Endometrium (tissue), 2 donors: ENCODE measurements at regions not wholly inside any gene's neighbourhood (a gene's known extent, or its start where the extent isn't known, plus 50 kb on each side); places are given as distances from the start of the nearest gene placed in this dataset.
"Not testable (repeated sequence)": the region's sequence is repeated elsewhere in the genome, so short reads cannot be mapped to it uniquely, and the experiment has no call there.

Source experiments
- FAIRE-seq: peaks from 2 replicates; lab custom pipeline; 2012; peaks lifted over from hg19 to GRCh38; lab: Jason Lieb, UNC
- donor health status: control.
- donor health status: control.

DNA sequence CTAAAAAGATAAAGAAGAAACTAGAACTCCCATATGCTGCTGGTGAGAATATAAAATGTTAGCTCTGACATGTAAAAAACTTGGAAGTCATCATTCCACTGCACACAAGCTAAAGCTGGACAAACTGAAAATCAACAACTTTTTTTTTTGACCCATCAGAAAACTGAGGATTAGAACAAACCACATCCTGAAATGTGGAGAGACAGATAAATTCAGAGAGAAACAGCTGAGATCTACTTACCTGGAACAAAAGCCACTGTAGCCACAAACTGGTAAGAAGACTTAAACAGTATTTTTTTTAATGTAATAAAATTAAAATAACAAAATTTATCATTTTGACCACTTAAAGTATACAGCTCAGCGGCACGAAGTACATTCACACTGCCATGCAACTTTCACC is 408.5 kb upstream of the RGS17 start:
- FAIRE-seq = no peak

DNA sequence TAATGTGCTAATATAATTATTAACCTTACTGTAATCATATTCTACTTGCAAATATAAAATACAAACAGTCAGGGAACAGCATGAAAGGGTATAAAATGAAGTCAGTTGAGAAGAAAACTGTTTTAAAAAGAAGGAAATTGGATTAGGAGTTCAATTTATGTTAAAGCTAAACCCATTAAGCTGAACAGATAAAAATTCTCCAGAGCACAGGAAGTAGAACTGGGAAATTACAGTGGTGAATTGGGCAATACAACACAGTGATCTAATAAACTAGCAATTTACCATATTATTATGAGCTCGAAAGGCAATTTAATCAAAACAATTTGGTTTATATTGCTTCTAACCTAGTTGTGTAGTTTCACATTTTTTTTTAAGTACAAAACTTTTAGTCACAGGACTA is 407.4 kb upstream of the RGS17 start:
- no peak for FAIRE-seq

DNA sequence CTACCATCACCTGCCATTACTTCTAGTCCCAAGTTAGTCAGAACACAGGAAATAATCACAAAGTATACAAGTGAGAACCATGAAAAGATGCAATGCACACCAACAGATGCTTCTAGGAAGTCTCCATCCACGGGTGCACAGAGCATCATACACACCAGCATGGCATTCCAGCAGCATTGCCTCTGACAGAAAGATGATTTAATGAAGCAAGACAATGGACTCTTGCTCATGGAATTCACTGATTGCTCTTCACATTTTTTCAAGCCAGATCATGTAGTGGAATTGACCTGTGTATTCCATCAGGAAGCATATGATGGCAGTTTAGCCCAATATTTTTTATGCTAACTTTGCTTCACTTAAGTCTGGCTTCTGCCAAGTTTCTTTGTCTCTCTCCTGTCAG is 406.3 kb upstream of the RGS17 start:
- no peak for FAIRE-seq

DNA sequence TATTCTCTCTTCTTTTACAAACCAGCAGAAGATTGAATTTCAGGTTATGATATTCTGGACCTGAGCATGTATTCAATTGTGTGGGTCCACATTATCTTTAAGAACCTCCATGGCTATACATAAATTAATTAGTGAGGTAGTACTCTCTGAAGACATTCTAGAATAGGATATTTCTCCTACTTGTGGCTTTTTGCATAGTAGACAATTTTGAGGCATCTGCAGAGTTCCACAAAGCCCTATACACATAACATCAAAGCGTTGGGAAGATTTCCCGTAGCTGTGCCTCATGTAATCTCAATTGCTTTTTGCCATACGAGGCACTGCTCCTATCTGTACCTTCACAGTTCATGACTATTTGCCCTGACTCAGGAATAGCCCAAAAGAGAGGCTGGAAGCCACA is 395.4 kb upstream of the RGS17 start:
- no peak for FAIRE-seq

DNA sequence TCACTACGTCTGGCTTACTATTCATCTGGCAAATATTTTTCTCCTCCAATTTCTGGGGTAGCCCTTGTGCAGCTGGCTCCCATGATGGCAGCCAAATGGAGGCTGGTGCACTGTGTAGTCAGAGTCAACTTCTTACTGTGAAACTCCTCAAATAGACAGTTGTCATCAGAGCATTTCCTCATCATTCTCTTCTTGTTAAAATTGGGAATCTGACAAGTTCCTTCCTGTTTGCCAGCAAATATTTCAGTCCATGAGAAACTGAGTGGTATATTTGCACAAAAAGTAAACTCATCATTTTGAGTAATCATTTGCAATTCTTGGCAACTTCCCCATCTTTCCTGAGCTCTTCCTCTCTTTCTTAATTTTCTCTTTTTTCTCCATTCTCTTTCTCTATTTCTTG is 394.9 kb upstream of the RGS17 start:
- no peak for FAIRE-seq

DNA sequence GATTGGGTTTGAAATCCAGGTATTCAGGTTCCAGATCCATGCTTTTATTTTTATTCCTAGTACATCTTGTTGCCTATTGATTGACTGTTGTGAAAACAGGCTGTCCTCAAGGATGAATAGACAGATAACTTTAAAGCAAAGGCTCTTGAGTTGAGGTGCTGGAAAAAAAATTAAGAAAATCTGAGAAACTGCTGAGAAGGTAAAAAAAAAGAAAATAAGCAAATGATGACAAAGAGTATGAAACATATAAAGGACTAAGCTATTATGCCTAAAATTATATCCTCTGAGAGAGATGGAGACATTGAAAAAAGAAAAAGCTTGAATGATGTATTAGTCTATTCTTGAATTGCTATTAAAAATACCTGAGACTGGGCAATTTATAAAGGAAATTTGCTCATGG is 392.3 kb upstream of the RGS17 start:
- FAIRE-seq = no peak

DNA sequence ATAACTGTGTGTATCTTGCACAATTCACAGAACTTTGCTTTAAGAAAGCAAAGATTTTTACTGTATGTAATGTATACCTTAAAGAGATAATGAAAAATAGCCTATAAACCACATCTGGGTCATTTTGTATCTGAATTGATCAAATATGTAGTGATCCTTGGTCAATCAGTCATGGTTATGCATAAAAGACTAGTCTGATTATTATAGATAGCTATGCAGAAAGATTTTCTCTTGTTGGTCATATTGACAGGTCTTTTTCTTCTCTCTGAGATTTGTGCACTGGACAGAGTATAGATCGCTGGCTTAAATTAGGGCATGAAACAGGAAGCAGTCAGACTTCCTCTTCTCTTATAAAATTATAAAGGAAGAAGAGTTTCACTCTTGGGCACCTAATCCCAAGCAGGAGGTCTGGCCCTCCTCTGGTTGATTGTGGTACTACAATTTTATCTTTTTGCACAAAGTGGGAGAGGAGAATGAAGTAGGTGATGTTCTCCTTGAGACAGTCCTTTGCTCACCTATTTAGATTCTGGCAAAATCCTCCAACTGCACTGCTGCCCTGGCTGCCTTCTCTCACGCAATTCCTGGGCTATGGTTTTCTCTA is 380.9 kb upstream of the RGS17 start:
- no peak for FAIRE-seq

DNA sequence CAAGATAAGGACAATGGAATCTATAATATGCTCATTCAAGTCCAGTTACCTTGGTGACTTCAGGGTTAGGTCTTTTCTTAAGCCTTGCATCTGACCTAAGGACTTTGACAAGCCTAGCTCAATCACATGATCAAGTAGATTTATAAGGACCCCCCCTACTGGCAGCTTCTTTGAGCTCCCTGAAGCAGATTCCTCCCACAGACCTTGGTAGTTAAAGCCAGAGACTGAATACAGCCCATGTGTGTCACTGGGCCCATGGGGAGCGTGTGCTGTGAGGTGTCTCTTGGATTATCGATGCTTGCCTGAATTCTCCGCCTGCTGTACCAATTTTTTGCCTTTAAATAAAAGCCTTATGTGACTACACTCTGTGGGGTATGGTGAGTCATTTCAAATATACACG is 372.7 kb upstream of the RGS17 start:
- no peak for FAIRE-seq

DNA sequence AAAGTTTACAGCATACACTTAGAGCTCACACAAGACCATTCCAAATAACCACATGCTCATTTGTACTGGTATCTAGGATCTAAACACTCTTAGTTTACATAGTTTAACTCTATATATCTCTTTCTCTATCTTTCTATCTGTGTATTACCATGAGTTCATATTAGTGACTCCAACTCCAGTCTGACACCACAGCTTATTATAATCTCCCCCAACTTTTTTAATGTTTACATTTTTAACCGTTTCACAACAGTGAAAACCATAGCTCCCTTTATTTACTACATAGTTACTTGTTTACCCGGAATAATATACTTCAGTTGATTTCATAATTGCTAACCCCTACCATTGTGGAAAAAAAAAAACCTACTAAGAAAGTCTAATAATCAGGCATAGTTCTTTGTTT is 362.4 kb upstream of the RGS17 start:
- FAIRE-seq = no peak

DNA sequence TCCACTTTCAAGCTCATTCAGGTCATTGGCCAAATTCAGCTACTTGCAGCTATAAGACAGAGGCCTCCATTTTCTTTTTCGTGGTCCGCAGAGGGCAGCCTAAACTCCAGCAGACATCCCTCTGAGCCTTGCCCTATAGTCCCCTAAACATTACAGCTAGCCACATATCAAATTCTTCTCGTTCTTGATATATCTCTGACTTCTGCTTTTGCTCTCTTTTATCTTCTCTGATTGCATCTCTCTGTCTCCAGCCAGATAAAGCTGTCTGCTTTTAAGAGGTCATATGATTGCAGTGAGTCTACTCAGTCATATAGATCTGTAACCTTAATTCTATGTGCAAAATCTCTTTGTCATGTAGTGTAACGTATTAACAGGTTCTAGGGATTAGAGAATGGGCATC is 358.4 kb upstream of the RGS17 start:
- FAIRE-seq = no peak

DNA sequence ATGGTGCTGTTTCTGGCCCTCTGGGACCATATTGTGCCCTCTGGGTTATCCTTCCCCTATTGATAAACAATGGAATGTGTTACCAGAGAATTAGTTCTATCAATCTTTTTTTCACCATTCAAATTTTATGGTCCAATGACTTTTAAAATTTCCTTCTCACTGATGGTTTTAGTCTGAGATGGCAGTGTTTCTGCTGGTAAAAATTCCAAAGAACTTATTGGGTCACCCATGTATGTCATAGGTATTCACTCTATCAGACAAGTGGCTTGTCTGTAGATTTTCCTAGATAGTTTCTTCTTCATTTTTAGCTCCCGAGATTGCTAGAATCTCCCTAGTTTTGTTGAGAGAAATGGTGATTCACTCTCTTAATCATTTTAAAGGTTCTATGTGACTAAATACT is 357.2 kb upstream of the RGS17 start:
- no peak for FAIRE-seq

DNA sequence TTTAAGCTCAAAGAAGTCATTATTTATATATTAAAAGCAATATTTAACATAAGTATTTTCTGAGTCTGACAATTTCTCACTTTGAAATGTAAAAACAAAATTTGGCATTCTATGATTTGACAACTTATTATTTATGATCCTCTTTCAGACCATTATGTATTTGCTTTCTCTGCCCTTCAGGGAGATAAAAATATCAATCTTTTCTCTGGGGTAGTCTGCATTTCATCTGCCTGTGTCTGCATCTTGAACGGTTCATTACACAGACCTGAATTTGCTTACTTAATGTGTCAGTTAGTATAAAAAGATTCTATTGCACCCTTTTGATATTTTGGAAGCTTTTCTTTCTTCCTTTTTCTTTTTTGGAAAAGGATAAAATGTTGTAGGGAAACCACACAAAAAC is 354.0 kb upstream of the RGS17 start:
- no peak for FAIRE-seq

DNA sequence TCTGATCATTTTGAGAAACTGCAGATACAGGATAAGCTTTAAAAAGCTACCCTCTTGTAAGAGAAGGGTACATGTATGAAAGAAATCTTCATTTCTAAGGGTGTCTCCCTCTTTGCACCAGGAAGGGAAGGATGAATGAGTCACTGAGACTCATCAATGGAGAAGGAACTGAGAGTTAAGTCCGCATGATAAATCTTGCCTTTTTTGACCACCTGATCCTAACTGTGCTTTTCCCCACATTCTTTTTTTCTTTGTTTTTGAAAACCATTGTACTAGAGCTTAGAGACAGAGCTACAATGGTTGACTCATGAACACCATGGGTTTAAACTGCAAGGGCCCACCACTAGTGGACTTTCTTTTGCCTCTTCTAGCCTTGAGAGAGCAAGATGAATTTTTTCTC is 353.0 kb upstream of the RGS17 start:
- FAIRE-seq = no peak

DNA sequence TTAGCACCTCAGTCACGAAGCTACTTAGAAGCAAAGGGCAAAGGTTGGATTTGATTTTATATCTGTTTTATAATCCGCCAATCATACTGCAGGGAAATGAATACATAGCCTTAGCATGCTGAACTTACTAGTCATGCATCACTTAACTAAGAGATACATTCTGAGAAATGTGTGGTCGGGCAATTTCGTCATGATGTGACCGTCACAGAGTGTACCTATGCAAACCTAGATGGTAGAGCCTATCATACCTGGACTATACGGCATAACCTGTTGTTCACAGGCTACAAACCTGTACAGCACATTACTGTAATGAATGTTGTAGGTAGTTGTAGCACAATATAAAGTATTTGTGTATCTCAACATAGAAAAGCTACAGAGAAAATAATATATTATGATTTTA is 345.2 kb upstream of the RGS17 start:
- FAIRE-seq = no peak

DNA sequence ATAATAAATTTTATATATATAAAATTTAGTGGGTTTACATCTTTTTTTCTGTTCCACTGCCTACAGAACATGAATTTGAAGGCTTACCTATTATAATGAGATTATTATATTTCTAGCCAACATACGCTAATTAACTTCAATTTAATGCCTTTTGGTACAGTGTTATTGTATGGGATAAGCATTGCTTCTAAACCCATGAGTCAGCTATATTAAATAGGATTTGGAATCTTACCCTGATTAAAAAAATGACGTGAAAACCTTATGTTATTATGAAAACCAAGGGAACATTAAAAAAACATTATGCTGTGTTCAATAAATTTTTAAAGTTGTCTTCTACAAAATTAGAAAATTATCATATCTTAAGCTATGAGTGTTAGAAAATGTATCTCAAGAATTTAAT is 334.0 kb upstream of the RGS17 start:
- FAIRE-seq = no peak

DNA sequence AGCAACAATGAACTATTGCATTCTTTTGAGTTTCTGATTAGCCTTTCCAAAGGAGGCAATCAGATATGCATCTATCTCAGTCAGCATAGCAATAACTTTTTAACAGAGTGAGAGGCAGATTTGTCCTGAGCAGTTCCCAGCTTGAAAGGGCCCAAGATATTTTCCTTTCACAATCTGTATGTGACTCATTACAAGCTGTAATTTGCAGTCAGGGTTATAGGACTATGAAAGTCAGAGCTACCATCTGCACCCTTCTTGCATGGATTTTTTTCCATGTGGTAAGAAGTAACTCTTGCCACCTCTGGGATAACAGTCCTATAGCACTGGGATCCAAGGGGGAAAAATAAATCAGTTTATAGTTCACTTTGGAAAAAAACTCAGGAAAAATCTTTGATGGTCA is 318.2 kb upstream of the RGS17 start:
- no peak for FAIRE-seq

DNA sequence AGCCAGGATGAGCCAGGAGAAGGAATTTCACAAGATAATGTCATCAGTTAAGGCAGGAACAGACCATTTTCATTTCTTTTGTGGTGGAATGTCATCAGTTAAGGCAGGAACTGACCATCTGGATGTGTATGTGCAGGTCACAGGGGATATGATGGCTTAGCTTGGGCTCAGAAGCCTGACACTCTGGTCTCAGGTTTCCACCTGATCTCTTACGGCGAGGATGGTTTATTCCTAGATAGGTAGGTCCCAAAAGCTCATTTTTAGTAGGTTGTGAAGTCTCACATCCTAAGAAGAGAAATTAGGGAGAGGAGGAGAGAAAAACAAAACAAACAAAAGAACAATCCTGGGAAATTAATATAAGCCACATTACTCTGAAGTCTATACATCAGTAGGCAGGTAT is 311.7 kb upstream of the RGS17 start:
- FAIRE-seq = not testable (repeated sequence)

DNA sequence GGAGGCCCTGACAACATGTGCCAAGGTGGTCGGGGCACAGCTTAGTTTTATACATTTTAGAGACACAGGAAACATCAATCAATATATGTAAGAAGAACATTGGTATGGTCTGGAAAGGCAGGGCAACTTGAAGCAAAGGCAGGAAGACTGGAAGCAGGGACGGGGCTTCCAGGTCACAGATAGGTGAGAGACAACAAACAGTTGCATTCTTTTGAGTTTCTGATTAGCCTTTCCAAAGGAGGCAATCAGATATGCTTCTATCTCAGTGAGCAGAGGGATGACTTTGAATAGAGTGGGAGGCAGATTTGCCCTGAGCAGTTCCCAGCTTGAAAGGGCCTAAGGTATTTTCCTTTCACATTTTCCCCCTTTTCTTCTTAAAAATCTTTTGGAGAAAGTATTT is 311.0 kb upstream of the RGS17 start:
- FAIRE-seq = no peak

DNA sequence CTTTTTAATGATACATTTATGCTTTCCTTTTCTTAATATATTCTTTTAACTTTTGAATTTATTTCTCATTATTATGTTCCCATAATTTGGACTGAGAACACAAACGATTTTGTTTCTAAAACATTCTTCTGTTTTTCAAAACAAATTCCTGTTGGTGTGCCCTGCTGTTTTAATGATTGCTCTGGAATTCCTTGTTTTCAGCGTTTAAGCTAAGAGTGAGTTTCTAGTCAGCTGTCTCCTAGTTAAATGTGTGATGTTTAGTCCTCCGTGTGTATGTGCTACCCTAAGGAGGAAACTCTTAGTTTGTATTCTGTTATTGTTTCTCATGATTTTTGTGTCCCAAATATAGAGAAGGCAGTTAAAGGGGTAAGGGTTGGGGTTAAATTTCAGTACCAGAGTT is 306.1 kb upstream of the RGS17 start:
- FAIRE-seq = peak; percentile 97

DNA sequence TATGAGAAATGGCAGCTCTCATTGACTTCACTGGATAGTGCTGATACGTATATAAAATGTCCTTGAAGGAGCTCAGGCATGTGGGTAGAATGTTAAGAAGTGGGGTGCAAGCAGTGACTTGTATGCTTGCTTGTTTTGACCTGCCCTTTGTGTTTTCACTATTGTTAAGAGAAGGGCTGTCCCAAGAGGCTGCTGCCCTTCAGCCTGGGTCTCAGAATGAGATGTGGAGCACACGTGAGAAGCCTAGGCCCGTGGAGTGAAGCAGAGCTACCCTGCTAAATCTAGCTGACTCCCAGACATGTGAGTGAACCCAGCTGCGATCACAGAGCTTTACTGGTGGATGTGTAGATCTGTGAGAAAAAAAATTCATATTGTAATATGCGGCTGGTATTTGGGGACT is 305.3 kb upstream of the RGS17 start:
- FAIRE-seq = no peak

DNA sequence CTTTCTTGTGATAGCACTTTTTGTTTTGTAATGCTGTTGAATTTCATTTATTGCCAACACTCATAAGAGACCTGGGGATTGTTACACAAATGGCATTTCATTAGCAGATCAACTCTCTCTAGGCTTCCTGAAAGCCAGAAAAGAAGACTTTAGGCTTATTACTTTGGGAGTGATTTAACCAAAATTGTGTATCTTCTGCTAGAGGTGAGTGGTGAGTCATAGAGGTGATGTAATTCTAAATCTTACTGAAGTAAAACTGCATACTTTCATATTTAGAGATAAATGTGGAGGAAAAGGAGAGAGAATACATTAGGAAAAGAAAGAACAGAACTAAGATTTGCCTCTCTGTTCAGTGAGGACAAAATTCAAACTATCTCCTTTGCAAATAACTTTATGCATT is 304.7 kb upstream of the RGS17 start:
- no peak for FAIRE-seq

DNA sequence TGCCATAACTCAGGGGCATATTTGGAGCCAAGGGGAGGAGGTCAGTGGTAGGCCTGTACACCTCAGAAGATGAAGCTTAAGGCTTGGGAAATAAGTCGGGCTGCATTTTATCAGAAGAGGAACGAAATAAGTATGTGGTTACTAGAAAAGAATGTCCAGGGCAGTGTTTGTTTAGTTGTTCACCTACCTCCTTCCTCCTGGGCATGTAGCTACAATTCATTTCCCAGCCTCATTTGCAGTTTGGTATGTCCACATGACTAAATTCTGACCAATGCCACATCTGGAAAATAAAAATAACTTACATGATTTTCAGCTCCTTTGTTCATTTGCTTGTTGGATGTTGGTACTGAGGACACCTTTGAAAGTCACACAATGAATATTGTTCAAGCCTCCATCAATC is 294.5 kb upstream of the RGS17 start:
- no peak for FAIRE-seq

DNA sequence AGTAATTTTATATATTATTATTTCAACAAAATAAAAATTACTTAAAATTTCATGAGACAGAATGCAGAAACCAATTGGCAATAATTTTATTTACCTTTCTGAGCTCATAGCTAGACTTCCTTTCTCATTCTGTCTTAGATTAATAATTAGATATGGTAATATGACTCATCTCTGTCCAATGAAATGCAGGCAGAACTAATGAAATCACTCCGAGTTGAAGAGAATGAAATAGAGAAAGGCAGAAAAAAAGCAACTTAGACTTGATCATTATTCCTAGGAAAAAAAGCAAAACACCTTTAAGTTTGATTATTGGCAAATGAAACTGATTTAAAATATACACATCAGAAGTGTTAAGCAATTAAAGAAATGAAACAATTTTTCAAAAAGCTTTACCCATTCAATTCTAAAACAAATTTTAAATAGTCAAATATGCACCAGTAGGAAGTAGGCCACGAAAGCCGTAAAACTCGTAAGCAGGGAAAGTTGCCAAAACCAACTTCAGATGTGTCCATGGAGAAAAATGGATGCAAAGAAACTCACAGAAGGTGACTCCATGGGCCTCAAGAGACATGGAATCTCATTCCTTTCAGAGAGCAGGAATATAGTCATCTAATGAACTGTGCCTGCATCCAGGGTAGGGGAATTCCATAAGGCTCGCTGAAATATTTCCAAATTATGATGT is 293.8 kb upstream of the RGS17 start:
- peak; percentile 65 for FAIRE-seq

DNA sequence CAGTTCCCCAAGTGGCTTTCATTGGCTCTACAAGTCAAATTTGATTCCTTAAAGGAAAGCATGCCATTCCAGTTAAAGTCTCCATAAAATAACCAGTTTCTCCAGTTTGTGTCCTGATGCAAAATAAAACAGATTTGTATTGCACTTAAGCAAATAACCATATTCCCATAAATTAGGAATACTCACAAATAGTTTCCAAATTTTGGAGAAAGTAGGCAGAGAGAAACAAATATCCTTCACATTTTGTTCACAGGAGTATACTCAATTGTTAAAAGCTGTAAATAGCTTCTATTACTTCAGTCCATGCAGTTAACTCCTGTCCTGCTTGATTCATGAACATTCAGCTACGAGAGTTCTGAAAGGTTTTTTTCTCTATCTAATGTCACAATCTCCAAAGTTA is 281.4 kb upstream of the RGS17 start:
- FAIRE-seq = no peak
